ENCODE measurements at regions not wholly inside any gene's neighbourhood (a gene's known extent, or its start where the extent isn't known, plus 50 kb on each side); places are given as distances from the start of the nearest gene placed in this dataset.
A peak's percentile ranks its signal among the peaks of the same experiment; 100 is the strongest.

GRCh38 chr7:47040795-47041347, 541.0 kb downstream of the TNS3 start:
- H3K36me3 ChIP-seq (replicated peaks): no peaks in the 10 kb centered on the region
- H3K27ac ChIP-seq: no peak overlapping the region
- H3K4me3 ChIP-seq (ENCODE audit: low read depth, low read length): no peak overlapping the region
- in situ Hi-C loops (cut with HindIII; ENCODE audit: low pct_ligation_motif_present, low sequenced_read_pairs): no loop called here
- no peaks in the 10 kb centered on the region for H3K27me3 ChIP-seq (replicated peaks)
- no peak for TF ChIP-seq CTCF (IDR thresholded peaks at IDR 0.05; ENCODE audit: low read depth, low read length, missing control alignments)
- no peak for DNase-seq

- Histone ChIP-seq H3K36me3 (replicated peaks) (no peaks in the 10 kb centered on the region), H3K27ac (no peak overlapping the region), H3K27me3 (replicated peaks) (no peaks in the 10 kb centered on the region), H3K4me3 (ENCODE audit: low read depth, low read length) (no peak overlapping the region)
- in situ Hi-C loops (cut with HindIII; ENCODE audit: low pct_ligation_motif_present, low sequenced_read_pairs): no loop called here
- peak; percentile 31 for DNase-seq
- no peak for TF ChIP-seq CTCF (IDR thresholded peaks at IDR 0.05; ENCODE audit: low read depth, low read length, missing control alignments)
These were observed 542.0 kb downstream of the TNS3 start for GRCh38 chr7:47039904-47040303.

- in situ Hi-C loops (cut with HindIII; ENCODE audit: low pct_ligation_motif_present, low sequenced_read_pairs): no loop called here
- Histone ChIP-seq H3K27ac (no peak overlapping the region), H3K4me3 (ENCODE audit: low read depth, low read length) (no peak overlapping the region), H3K36me3 (replicated peaks) (no peaks in the 10 kb centered on the region), H3K27me3 (replicated peaks) (no peaks in the 10 kb centered on the region)
- no peak for TF ChIP-seq CTCF (IDR thresholded peaks at IDR 0.05; ENCODE audit: low read depth, low read length, missing control alignments)
- DNase-seq: no peak
These were observed 542.7 kb downstream of the TNS3 start for GRCh38 chr7:47039089-47039648.

GRCh38 chr7:47038621-47039020, 543.3 kb downstream of the TNS3 start:
- H3K27me3 ChIP-seq (replicated peaks): no peaks in the 10 kb centered on the region
- TF ChIP-seq CTCF (IDR thresholded peaks at IDR 0.05; ENCODE audit: low read depth, low read length, missing control alignments): no peak
- no peak overlapping the region for H3K27ac ChIP-seq
- no peak overlapping the region for H3K4me3 ChIP-seq (ENCODE audit: low read depth, low read length)
- no peaks in the 10 kb centered on the region for H3K36me3 ChIP-seq (replicated peaks)
- in situ Hi-C loops (cut with HindIII; ENCODE audit: low pct_ligation_motif_present, low sequenced_read_pairs): no loop called here
- DNase-seq: no peak

- in situ Hi-C loops (cut with HindIII; ENCODE audit: low pct_ligation_motif_present, low sequenced_read_pairs): no loop called here
- Histone ChIP-seq H3K36me3 (replicated peaks) (no peaks in the 10 kb centered on the region), H3K4me3 (ENCODE audit: low read depth, low read length) (no peak overlapping the region), H3K27me3 (replicated peaks) (no peaks in the 10 kb centered on the region), H3K27ac (no peak overlapping the region)
- no peak for DNase-seq
- TF ChIP-seq CTCF (IDR thresholded peaks at IDR 0.05; ENCODE audit: low read depth, low read length, missing control alignments): no peak
These were observed 544.3 kb downstream of the TNS3 start for GRCh38 chr7:47037607-47038006.

GRCh38 chr7:47036909-47037308, 545.0 kb downstream of the TNS3 start:
- DNase-seq: no peak
- in situ Hi-C loops (cut with HindIII; ENCODE audit: low pct_ligation_motif_present, low sequenced_read_pairs): no loop called here

More at GRCh38 chr7:47036909-47037308, 545.0 kb downstream of the TNS3 start:
- Histone ChIP-seq H3K27me3 (replicated peaks) (no peaks in the 10 kb centered on the region), H3K4me3 (ENCODE audit: low read depth, low read length) (no peak overlapping the region), H3K36me3 (replicated peaks) (no peaks in the 10 kb centered on the region), H3K27ac (no peak overlapping the region)
- TF ChIP-seq CTCF (IDR thresholded peaks at IDR 0.05; ENCODE audit: low read depth, low read length, missing control alignments): no peak

All from brain microvascular endothelial cell (primary cell).